Heart left ventricle (tissue), 13 donors: ENCODE measurements at regions not wholly inside any gene's neighbourhood (a gene's known extent, or its start where the extent isn't known, plus 50 kb on each side); places are given as distances from the start of the nearest gene placed in this dataset.

Experiments
- CTCF ChIP-seq, 12 donors: fragments of 200-600 bp; sonication (generic) in 4 of 12; IDR thresholded peaks; one replicate each; pipeline versions ENCODE4 v1.5.0 to v1.8.0; 2018 to 2022; ENCODE audit warnings: antibody characterized with exemption in 12 of 12, mild to moderate bottlenecking in 5 of 12
- POLR2A ChIP-seq, 2 donors: fragments of 450-650 bp; IDR thresholded peaks; one replicate each; pipeline ENCODE4 v1.6.1; 2017; ENCODE audit warnings: antibody characterized with exemption in 2 of 2, mild to moderate bottlenecking in 2 of 2, moderate library complexity in 2 of 2
- donor health status: ischemic (EF 13 %, LVEDD 7.1; RV severe dilation, severe dysfunction).
- donor health status: DM: no; HTN: yes; CAD: no.
- donor health status: DM: no; HTN: no; CAD: no.
- donor health status: ischemic (EF 25% LVEDD 6.9; RV normal size, moderate dysfunction).
- donor health status: ischemic (EF 25% LVEDD 5.7; RV mildly dilated, moderate dysfunction).
- donor health status: ischemic (EF 35%, LVEDD 5.7; RV mildly dilated, moderate dysfunction).
- donor health status: nonischemic (EF 11% LVEDD 7.7; RV severe dilation, severe dysfunction).
- donor health status: DM: yes; HTN: yes; CAD: no.
- donor health status: PGD.
- donor health status: ischemic (EF 29% LVEDD 5.4; RV normal size, mild dysfunction).
- donor health status: nonischemic (EF 23%, LVEDD 6.1; RV moderate dilation, normal function).

GRCh38 chrX:1062351-1062750 lies 150.1 kb downstream of the CRLF2 start:
- TF ChIP-seq CTCF (IDR thresholded peaks at IDR 0.05) (no peak), POLR2A (IDR thresholded peaks at IDR 0.05) (no peak)
